ENCODE measurements at regions not wholly inside any gene's neighbourhood (a gene's known extent, or its start where the extent isn't known, plus 50 kb on each side); places are given as distances from the start of the nearest gene placed in this dataset.

GRCh38 chr4:183789657-183790056 lies 115.5 kb upstream of the STOX2 start:
- TF ChIP-seq FOSL2 (IDR thresholded peaks at IDR 0.05) (no peak), FOSL2 (CRISPR knock-in tag; IDR thresholded peaks at IDR 0.05) (no peak), FOXS1 (CRISPR knock-in tag; IDR thresholded peaks at IDR 0.05) (no peak), MAFK (IDR thresholded peaks at IDR 0.05; ENCODE audit: partially characterized antibody) (no peak), BHLHE40 (IDR thresholded peaks at IDR 0.05; ENCODE audit: low read depth, low read length) (no peak), JUNB (IDR thresholded peaks at IDR 0.05) (no peak), CTCF (IDR thresholded peaks at IDR 0.05) (no peak), HEYL (CRISPR knock-in tag; IDR thresholded peaks at IDR 0.05) (no peak), HOXB13 (CRISPR knock-in tag; IDR thresholded peaks at IDR 0.05; ENCODE audit: low read depth) (no peak), MYC (IDR thresholded peaks at IDR 0.05; ENCODE audit: borderline replicate concordance, low read length) (no peak), KDM5A (IDR thresholded peaks at IDR 0.05) (no peak), ZSCAN20 (CRISPR knock-in tag; IDR thresholded peaks at IDR 0.05) (no peak), FOSB (CRISPR knock-in tag; IDR thresholded peaks at IDR 0.05) (no peak), ZNF302 (CRISPR knock-in tag; IDR thresholded peaks at IDR 0.05) (no peak)
- TF ChIP-seq, protein P1, sequence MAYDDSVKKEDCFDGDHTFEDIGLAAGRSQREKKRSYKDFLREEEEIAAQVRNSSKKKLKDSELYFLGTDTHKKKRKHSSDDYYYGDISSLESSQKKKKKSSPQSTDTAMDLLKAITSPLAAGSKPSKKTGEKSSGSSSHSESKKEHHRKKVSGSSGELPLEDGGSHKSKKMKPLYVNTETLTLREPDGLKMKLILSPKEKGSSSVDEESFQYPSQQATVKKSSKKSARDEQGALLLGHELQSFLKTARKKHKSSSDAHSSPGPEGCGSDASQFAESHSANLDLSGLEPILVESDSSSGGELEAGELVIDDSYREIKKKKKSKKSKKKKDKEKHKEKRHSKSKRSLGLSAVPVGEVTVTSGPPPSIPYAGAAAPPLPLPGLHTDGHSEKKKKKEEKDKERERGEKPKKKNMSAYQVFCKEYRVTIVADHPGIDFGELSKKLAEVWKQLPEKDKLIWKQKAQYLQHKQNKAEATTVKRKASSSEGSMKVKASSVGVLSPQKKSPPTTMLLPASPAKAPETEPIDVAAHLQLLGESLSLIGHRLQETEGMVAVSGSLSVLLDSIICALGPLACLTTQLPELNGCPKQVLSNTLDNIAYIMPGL (CRISPR knock-in tag; IDR thresholded peaks at IDR 0.05; ENCODE audit: borderline replicate concordance): no peak
- H3K4me3 ChIP-seq: no peak overlapping the region
- no peak for ATAC-seq
- H3K27ac ChIP-seq: no peak overlapping the region
- peaks cover 3% of the 10 kb centered on the region; the same call in 1 of the 3 replicates for H3K9me3 ChIP-seq
- H3K4me1 ChIP-seq: no peaks in the 10 kb centered on the region
- DNase-seq (ENCODE audit: low read depth in 1 of 2, low spot score in 1 of 2): no peak
- no peak overlapping the region for H3K4me2 ChIP-seq
- WGBS (ENCODE audit: missing lambda C conversion rate): 2% methylated on average over 3 of the region's 3 CpGs
- CTCF ChIA-PET: no interaction called here
- POLR2A ChIA-PET: no interaction called here
- FAIRE-seq: no peak

DNA sequence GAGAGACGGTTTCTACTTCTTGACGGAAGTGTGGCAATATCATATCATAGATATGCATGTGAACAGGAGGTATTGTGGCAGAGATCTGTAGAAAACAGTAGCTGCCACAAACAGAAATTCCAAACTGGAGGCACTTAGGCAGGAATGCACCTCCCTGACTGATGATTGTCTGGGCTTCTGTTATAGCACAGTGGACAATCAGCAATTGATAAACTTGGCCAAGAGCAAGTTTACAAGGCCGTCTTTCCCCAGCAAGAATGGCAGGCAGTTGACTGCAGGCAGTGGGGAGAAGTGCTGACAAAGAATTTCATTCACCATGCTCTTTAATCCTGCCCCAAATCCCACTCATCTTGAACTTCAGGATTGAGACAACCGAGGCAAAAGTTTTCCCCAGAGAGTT lies 114.4 kb upstream of the STOX2 start:
- no peak overlapping the region for H3K4me2 ChIP-seq

GRCh38 chr4:183797011-183797444 lies 108.1 kb upstream of the STOX2 start:
- DNase-seq (ENCODE audit: low read depth in 1 of 2, low spot score in 1 of 2): peak; percentile 32 to 50
- ChIA-PET CTCF (no interaction called here), POLR2A (no interaction called here)
- ATAC-seq: peak; percentile 51 to 78
- Histone ChIP-seq H3K4me2 (peak overlapping the region; percentile 96), H3K4me1 (peaks cover 4% of the 10 kb centered on the region; the same call in 1 of the 3 replicates), H3K4me3 (peak overlapping the region; percentile 64), H3K27ac (peak overlapping the region; percentile 70 to 88), H3K9me3 (peaks cover 12% of the 10 kb centered on the region; the same call in 2 of the 3 replicates)
- TF ChIP-seq MAFK (IDR thresholded peaks at IDR 0.05; ENCODE audit: partially characterized antibody) (no peak), KDM5A (IDR thresholded peaks at IDR 0.05) (no peak), POLR2A (IDR thresholded peaks at IDR 0.05; ENCODE audit: low read length) (no peak)
- no peak for FAIRE-seq
- 3% methylated on average over 15 of the region's 39 CpGs for WGBS (ENCODE audit: missing lambda C conversion rate)

More for the DNA sequence above, 114.4 kb upstream of the STOX2 start:
- Histone ChIP-seq H3K9me3 (peaks cover 12% of the 10 kb centered on the region; the same call in 2 of the 3 replicates), H3K4me1 (no peaks in the 10 kb centered on the region), H3K27ac (no peak overlapping the region), H3K4me3 (no peak overlapping the region)
- no peak for TF ChIP-seq ZSCAN20 (CRISPR knock-in tag; IDR thresholded peaks at IDR 0.05)
- no peak for TF ChIP-seq EP300 (IDR thresholded peaks at IDR 0.05)
- TF ChIP-seq RFX5 (IDR thresholded peaks at IDR 0.05): no peak
- no peak for TF ChIP-seq CHD2 (IDR thresholded peaks at IDR 0.05; ENCODE audit: low read length, partially characterized antibody)
- no peak for TF ChIP-seq HOXB13 (CRISPR knock-in tag; IDR thresholded peaks at IDR 0.05; ENCODE audit: low read depth)
- no peak for TF ChIP-seq CBX8 (IDR thresholded peaks at IDR 0.05)
- no peak for TF ChIP-seq ESRRA (IDR thresholded peaks at IDR 0.05; ENCODE audit: borderline replicate concordance, low read length)
- no peak for TF ChIP-seq FOSL2 (IDR thresholded peaks at IDR 0.05)
- no peak for TF ChIP-seq FOSL2 (CRISPR knock-in tag; IDR thresholded peaks at IDR 0.05)
- TF ChIP-seq MYC (IDR thresholded peaks at IDR 0.05; ENCODE audit: borderline replicate concordance, low read length): no peak
- no peak for TF ChIP-seq MAFK (IDR thresholded peaks at IDR 0.05; ENCODE audit: partially characterized antibody)
- no peak for TF ChIP-seq CEBPB (IDR thresholded peaks at IDR 0.05)
- TF ChIP-seq HOXA7 (CRISPR knock-in tag; IDR thresholded peaks at IDR 0.05): no peak
- no peak for TF ChIP-seq BHLHE40 (IDR thresholded peaks at IDR 0.05; ENCODE audit: low read depth, low read length)
- no peak for TF ChIP-seq FOXS1 (CRISPR knock-in tag; IDR thresholded peaks at IDR 0.05)
- FAIRE-seq: no peak
- DNase-seq (ENCODE audit: low read depth in 1 of 2, low spot score in 1 of 2): no peak
- 39% methylated on average over 4 of the region's 4 CpGs for WGBS (ENCODE audit: missing lambda C conversion rate)
- ATAC-seq: no peak
- POLR2A ChIA-PET: no interaction called here
- CTCF ChIA-PET: no interaction called here
